Vagina (tissue), 2 donors: ENCODE measurements at regions not wholly inside any gene's neighbourhood (a gene's known extent, or its start where the extent isn't known, plus 50 kb on each side); places are given as distances from the start of the nearest gene placed in this dataset.

Experiments used
- POLR2A ChIP-seq, 2 donors: fragments of 450-650 bp; IDR thresholded peaks; one replicate each; pipeline ENCODE4 v1.6.1; 2017; ENCODE audit warnings: antibody characterized with exemption in 2 of 2, mild to moderate bottlenecking in 2 of 2, moderate library complexity in 2 of 2
- POLR2AphosphoS5 ChIP-seq, 2 donors: sonication (generic); formaldehyde crosslinking; IDR thresholded peaks; one replicate each; pipeline ENCODE4 v1.9.0; 2017; ENCODE audit warnings: antibody characterized with exemption in 2 of 2, mild to moderate bottlenecking in 2 of 2, low read depth in 1 of 2; ENCODE audit not compliant: insufficient read depth in 1 of 2

- TF ChIP-seq POLR2A (IDR thresholded peaks at IDR 0.05) (no peak), POLR2AphosphoS5 (IDR thresholded peaks at IDR 0.05; ENCODE audit: insufficient read depth in 1 of 2, low read depth in 1 of 2) (no peak)
Observed at GRCh38 chr3:28623106-28623505, 274.5 kb upstream of the AZI2 start.
